Stomach (tissue), 8 donors: ENCODE measurements at regions not wholly inside any gene's neighbourhood (a gene's known extent, or its start where the extent isn't known, plus 50 kb on each side); places are given as distances from the start of the nearest gene placed in this dataset.
A peak's percentile ranks its signal among the peaks of the same experiment; 100 is the strongest.

ENCODE experiments used
- DNase-seq, 2 donors: peaks; one replicate each; pipeline versions ENCODE4 v3.0.0 to v3.0.0-alpha.2; 2013 to 2019
- H3K27ac ChIP-seq, 5 donors: fragments of 200-600 bp in 4 of 5; sonication (generic) in 4 of 5; one replicate each; pipeline ENCODE4 v1.5.1; 2013 to 2019; ENCODE audit warnings: mild to moderate bottlenecking in 1 of 5, moderate library complexity in 1 of 5
- H3K27me3 ChIP-seq, 3 donors: fragments of 200-600 bp; sonication (generic); one replicate each; pipeline ENCODE4 v1.5.1; 2017 to 2019; ENCODE audit warnings: mixed run types in 1 of 3
- H3K36me3 ChIP-seq, 4 donors: fragments of 200-600 bp; sonication (generic); 1 replicate in 3 of 4; 2 replicates in 1 of 4; pipeline ENCODE4 v1.5.1; 2016 to 2019
- H3K4me1 ChIP-seq, 4 donors: fragments of 200-600 bp; sonication (generic); one replicate each; pipeline ENCODE4 v1.5.1; 2016 to 2019
- H3K4me3 ChIP-seq, 4 donors: fragments of 200-600 bp; sonication (generic) in 3 of 4; one replicate each; pipeline ENCODE4 v1.5.1; 2016 to 2019; ENCODE audit warnings: mild to moderate bottlenecking in 1 of 4
- H3K9me3 ChIP-seq, 4 donors: fragments of 200-600 bp; sonication (generic); one replicate each; pipeline ENCODE4 v1.5.1; 2016 to 2019
- CTCF ChIP-seq, 7 experiments: fragments of 450-650 bp in 4 of 7; fragments of 200-600 bp in 3 of 7; sonication (generic) in 3 of 7; IDR thresholded peaks; one replicate each; pipeline ENCODE4 v1.5.1; 2016 to 2019; ENCODE audit warnings: antibody characterized with exemption in 7 of 7, control low read depth in 2 of 7, mild to moderate bottlenecking in 1 of 7
- EP300 ChIP-seq: sonication (generic); formaldehyde crosslinking; IDR thresholded peaks from one replicate; pipeline ENCODE4 v1.6.1; 2017; ENCODE audit warnings: antibody characterized with exemption
- POLR2A ChIP-seq, 4 donors: fragments of 450-650 bp; IDR thresholded peaks; one replicate each; pipeline ENCODE4 v1.6.1; 2016; ENCODE audit warnings: antibody characterized with exemption in 4 of 4, control low read depth in 2 of 4, mild to moderate bottlenecking in 1 of 4, moderate library complexity in 1 of 4
- POLR2AphosphoS5 ChIP-seq, 3 donors: sonication (generic); formaldehyde crosslinking; IDR thresholded peaks; one replicate each; pipeline ENCODE4 v1.6.1; 2016; ENCODE audit warnings: antibody characterized with exemption in 3 of 3
- WGBS, 5 donors: extraction: QIAGEN DNeasy Blood & Tissue Kit in 3 of 5; methylation state at CpG; one replicate each; pipeline versions ENCODE4 v1.1.5 to v1.1.7; 2013 to 2018; 5-methylcytosine and 5-hydroxymethylcytosine counted together
- intact Hi-C: fragments of 100-400 bp; cut with DNase I; formaldehyde crosslinking; loops from one replicate; pipeline ENCODE4 v1.15.1; 2023; ENCODE audit warnings: low total_unique reads
- donor health status: healthy with polysubstance abuse.
- donor health status: Bipolar disorder and iron deficiency.
- donor health status: healthy.

GRCh38 chr18:30763902-30764350, 278.6 kb downstream of the DSC3 start:
- intact Hi-C loops, result no loop called here
- Histone ChIP-seq H3K36me3 (no peaks in the 10 kb centered on the region), H3K4me1 (no peaks in the 10 kb centered on the region), H3K4me3 (no peak overlapping the region), H3K9me3 (no peaks in the 10 kb centered on the region), H3K27me3 (no peaks in the 10 kb centered on the region), H3K27ac (no peak overlapping the region)
- peak in 1 of 2 donors; percentile 6 for DNase-seq
- 11 to 29% (median 14%) methylated on average over 3 of the region's 3 CpGs for WGBS, 5 donors
- no peak for TF ChIP-seq POLR2A (IDR thresholded peaks at IDR 0.05)
- TF ChIP-seq POLR2AphosphoS5 (IDR thresholded peaks at IDR 0.05), result no peak
- TF ChIP-seq CTCF (IDR thresholded peaks at IDR 0.05), result no peak
- no peak for TF ChIP-seq EP300

DNA sequence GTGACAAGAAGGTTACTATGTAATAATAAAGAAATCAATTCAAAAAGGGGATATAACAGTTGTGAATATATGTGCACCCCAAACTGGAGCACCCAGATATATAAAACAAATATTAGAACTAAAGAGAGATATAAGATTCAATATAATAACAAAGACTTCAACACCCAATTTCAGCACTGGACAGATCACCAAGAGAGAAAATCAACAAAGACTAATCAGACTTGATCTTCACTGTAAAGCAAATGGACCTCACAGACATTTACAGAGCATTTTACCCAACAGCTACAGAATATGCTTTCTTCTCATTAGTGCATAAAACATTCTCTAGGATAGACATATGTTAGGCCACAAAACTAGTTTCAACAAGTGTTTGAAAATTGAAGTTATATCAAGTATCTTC, 287.7 kb downstream of the DSC3 start:
- Histone ChIP-seq H3K27ac (no peak overlapping the region), H3K36me3 (no peaks in the 10 kb centered on the region), H3K27me3 (no peaks in the 10 kb centered on the region), H3K4me1 (no peaks in the 10 kb centered on the region), H3K9me3 (peaks cover 0 to 12% (median 3%) of the 10 kb centered on the region in 4 donors), H3K4me3 (no peak overlapping the region)
- TF ChIP-seq CTCF (IDR thresholded peaks at IDR 0.05), result no peak
- no peak for TF ChIP-seq POLR2AphosphoS5 (IDR thresholded peaks at IDR 0.05)
- TF ChIP-seq POLR2A (IDR thresholded peaks at IDR 0.05), result no peak
- TF ChIP-seq EP300, result no peak
- intact Hi-C loops, result no loop called here
- DNase-seq, result no peak

GRCh38 chr18:30748541-30748940, 294.0 kb downstream of the DSC3 start:
- no peaks in the 10 kb centered on the region for H3K27me3 ChIP-seq
- no peak for DNase-seq
- intact Hi-C loops, result no loop called here
- H3K27ac ChIP-seq, result no peak overlapping the region
- H3K4me1 ChIP-seq, result no peaks in the 10 kb centered on the region
- 39 to 63% (median 53%) methylated on average over 5 of the region's 5 CpGs for WGBS, 5 donors
- no peaks in the 10 kb centered on the region for H3K36me3 ChIP-seq
- H3K9me3 ChIP-seq, result peaks cover 0 to 12% (median 3%) of the 10 kb centered on the region in 4 donors
- no peak overlapping the region for H3K4me3 ChIP-seq
- TF ChIP-seq POLR2A (IDR thresholded peaks at IDR 0.05), result no peak
- TF ChIP-seq CTCF (IDR thresholded peaks at IDR 0.05), result no peak
- no peak for TF ChIP-seq EP300

DNA sequence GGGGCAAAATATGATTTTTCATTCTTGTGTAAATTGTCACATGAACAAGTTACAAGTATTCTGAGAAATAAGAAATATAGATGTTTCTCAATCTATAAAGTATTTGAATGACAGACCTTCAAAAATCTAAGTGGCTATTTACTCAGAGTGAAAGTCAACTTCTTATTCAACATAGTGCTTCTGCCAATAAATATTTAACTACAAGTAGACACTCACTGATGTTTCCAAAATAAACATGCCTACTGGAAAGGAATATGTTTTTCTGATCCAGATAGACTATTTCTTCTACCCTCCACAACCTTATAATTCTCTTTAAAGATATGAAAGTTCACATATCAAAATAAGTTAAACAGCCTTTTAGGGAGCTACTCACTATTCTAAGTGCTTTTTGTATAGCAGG, 296.3 kb downstream of the DSC3 start:
- no peak for TF ChIP-seq CTCF (IDR thresholded peaks at IDR 0.05)
- no peaks in the 10 kb centered on the region for H3K36me3 ChIP-seq
- H3K4me3 ChIP-seq, result no peak overlapping the region
- H3K4me1 ChIP-seq, result no peaks in the 10 kb centered on the region
- intact Hi-C loops, result no loop called here
- H3K27me3 ChIP-seq, result no peaks in the 10 kb centered on the region
- no peaks in the 10 kb centered on the region for H3K9me3 ChIP-seq
- DNase-seq, result no peak
- no peak overlapping the region for H3K27ac ChIP-seq

- Histone ChIP-seq H3K27ac (no peak overlapping the region), H3K9me3 (no peaks in the 10 kb centered on the region), H3K4me3 (no peak overlapping the region), H3K4me1 (no peaks in the 10 kb centered on the region), H3K27me3 (no peaks in the 10 kb centered on the region), H3K36me3 (no peaks in the 10 kb centered on the region)
- no peak for TF ChIP-seq CTCF (IDR thresholded peaks at IDR 0.05)
- TF ChIP-seq POLR2A (IDR thresholded peaks at IDR 0.05), result no peak
- no peak for TF ChIP-seq EP300
- no peak for TF ChIP-seq POLR2AphosphoS5 (IDR thresholded peaks at IDR 0.05)
- no peak for DNase-seq
- intact Hi-C loops, result no loop called here
Measured at GRCh38 chr18:30743033-30743432, 299.5 kb downstream of the DSC3 start.
